GM03348 (cell line): ENCODE measurements at regions not wholly inside any gene's neighbourhood (a gene's known extent, or its start where the extent isn't known, plus 50 kb on each side); places are given as distances from the start of the nearest gene placed in this dataset.
"Not testable (repeated sequence)": the region's sequence is repeated elsewhere in the genome, so short reads cannot be mapped to it uniquely, and the experiment has no call there.

ENCODE experiments used
- DNase-seq: peaks from one replicate; pipeline ENCODE4 v3.0.0; 2012; ENCODE audit warnings: low spot score

GRCh38 chr1:208950206-208950605 lies 633.3 kb upstream of the CAMK1G start:
- DNase-seq = peak; percentile 10

- no peak for DNase-seq
Observed at GRCh38 chr1:208951026-208951525, 632.4 kb upstream of the CAMK1G start.

GRCh38 chr1:208951908-208952307 lies 631.6 kb upstream of the CAMK1G start:
- DNase-seq = no peak

GRCh38 chr1:208962867-208963266 lies 620.6 kb upstream of the CAMK1G start:
- no peak for DNase-seq

GRCh38 chr1:208965351-208965750 lies 618.2 kb upstream of the CAMK1G start:
- DNase-seq = no peak

- no peak for DNase-seq
Observed at GRCh38 chr1:208967334-208967733, 616.2 kb upstream of the CAMK1G start.

- no peak for DNase-seq
Observed at GRCh38 chr1:208974717-208975116, 608.8 kb upstream of the CAMK1G start.

GRCh38 chr1:208975456-208975855 lies 608.1 kb upstream of the CAMK1G start:
- DNase-seq = no peak

GRCh38 chr1:208977012-208977411 lies 606.5 kb upstream of the CAMK1G start:
- no peak for DNase-seq

GRCh38 chr1:208977638-208978256 lies 605.8 kb upstream of the CAMK1G start:
- no peak for DNase-seq

GRCh38 chr1:208979776-208980175 lies 603.7 kb upstream of the CAMK1G start:
- no peak for DNase-seq

- no peak for DNase-seq
Observed at GRCh38 chr1:208980605-208981004, 602.9 kb upstream of the CAMK1G start.

GRCh38 chr1:208985231-208985630 lies 598.3 kb upstream of the CAMK1G start:
- no peak for DNase-seq

- DNase-seq = peak; percentile 59
Observed at GRCh38 chr1:208988811-208989222, 594.7 kb upstream of the CAMK1G start.

GRCh38 chr1:208990456-208990855 lies 593.1 kb upstream of the CAMK1G start:
- DNase-seq = no peak

- DNase-seq = not testable (repeated sequence)
Observed at GRCh38 chr1:208997053-208997452, 586.5 kb upstream of the CAMK1G start.

- DNase-seq = peak; percentile 26
Observed at GRCh38 chr1:208997726-208998312, 585.7 kb upstream of the CAMK1G start.

GRCh38 chr1:209008586-209008985 lies 574.9 kb upstream of the CAMK1G start:
- DNase-seq = no peak

GRCh38 chr1:209010475-209011230 lies 572.9 kb upstream of the CAMK1G start:
- no peak for DNase-seq

- no peak for DNase-seq
Observed at GRCh38 chr1:209012443-209013196, 570.9 kb upstream of the CAMK1G start.

GRCh38 chr1:209015092-209015491 lies 568.4 kb upstream of the CAMK1G start:
- no peak for DNase-seq

GRCh38 chr1:209021622-209022021 lies 561.9 kb upstream of the CAMK1G start:
- DNase-seq = no peak
